ENCODE measurements at regions not wholly inside any gene's neighbourhood (a gene's known extent, or its start where the extent isn't known, plus 50 kb on each side); places are given as distances from the start of the nearest gene placed in this dataset.

DNA sequence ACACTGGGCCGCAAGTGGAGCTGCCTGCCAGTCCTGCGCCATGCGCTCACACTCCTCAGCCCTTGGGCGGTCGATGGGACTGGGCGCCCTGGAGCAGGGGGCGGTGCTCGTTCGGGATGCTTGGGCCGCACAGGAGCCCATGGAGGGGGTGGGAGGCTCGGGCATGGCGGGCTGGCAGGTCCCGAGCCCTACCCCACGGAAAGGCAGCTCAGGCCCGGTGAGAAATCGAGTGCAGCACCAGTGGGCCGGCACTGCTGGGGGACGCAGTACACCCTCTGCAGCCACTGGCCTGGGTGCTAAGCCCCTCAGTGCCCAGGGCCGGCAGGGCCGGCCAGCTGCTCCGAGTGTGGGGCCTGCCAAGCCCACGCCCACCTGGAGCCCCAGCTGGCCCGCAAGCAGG lies 328.7 kb upstream of the LRRC4C start:
- TF ChIP-seq, protein P1, sequence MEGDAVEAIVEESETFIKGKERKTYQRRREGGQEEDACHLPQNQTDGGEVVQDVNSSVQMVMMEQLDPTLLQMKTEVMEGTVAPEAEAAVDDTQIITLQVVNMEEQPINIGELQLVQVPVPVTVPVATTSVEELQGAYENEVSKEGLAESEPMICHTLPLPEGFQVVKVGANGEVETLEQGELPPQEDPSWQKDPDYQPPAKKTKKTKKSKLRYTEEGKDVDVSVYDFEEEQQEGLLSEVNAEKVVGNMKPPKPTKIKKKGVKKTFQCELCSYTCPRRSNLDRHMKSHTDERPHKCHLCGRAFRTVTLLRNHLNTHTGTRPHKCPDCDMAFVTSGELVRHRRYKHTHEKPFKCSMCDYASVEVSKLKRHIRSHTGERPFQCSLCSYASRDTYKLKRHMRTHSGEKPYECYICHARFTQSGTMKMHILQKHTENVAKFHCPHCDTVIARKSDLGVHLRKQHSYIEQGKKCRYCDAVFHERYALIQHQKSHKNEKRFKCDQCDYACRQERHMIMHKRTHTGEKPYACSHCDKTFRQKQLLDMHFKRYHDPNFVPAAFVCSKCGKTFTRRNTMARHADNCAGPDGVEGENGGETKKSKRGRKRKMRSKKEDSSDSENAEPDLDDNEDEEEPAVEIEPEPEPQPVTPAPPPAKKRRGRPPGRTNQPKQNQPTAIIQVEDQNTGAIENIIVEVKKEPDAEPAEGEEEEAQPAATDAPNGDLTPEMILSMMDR (conservative IDR thresholded peaks at IDR 0.05; ENCODE audit: low read length): no peak
- no peak for TF ChIP-seq EZH2phosphoT487 (IDR thresholded peaks at IDR 0.05; ENCODE audit: borderline replicate concordance, low read depth, low read length)

Data from OCI-LY7 (cell line).